ENCODE measurements at regions not wholly inside any gene's neighbourhood (a gene's known extent, or its start where the extent isn't known, plus 50 kb on each side); places are given as distances from the start of the nearest gene placed in this dataset.

DNA sequence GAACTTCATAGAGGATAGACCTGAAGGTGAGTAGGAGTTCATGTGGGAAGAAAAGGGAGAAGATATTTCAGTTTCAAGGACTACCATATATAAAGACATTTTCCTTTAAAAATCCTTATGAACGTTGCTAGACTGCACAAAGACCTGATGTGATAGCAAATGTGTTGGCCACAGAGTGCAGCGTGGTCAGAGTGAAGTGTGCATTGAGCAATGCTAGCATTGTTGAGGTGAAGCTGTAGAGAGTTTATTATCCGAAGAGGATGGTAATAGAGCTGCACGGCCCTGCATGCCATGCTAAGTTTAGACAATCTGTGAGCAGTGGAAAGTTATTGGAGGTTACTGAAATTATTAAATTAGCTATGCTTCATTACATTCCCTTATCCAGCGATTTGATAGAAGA is 413.0 kb downstream of the CCDC91 start:
- ATAC-seq, result no peak
- intact Hi-C loops (cut with micrococcal nuclease; ENCODE audit: unreplicated experiment), result no loop called here
- no peaks in the 10 kb centered on the region for H3K79me2 ChIP-seq (ENCODE audit: control insufficient read depth, insufficient read depth, low read length)
- in situ Hi-C loops (cut with MboI), result no loop called here
- ChIA-PET CTCF (no interaction called here), RAD21 (ENCODE audit: unreplicated experiment) (no interaction called here), POLR2A (no interaction called here), SMC1A (ENCODE audit: uncharacterized antibody, unreplicated experiment) (no interaction called here)
- no peak overlapping the region for H2AFZ ChIP-seq (ENCODE audit: control insufficient read depth, low read depth, low read length)
- DNase-seq (ENCODE audit: low read depth, low spot score), result no peak
- 38% methylated on average over 5 of the region's 5 CpGs for WGBS (ENCODE audit: insufficient coverage, insufficient replicate concordance, low lambda C conversion rate, missing lambda C conversion rate)
- no peak overlapping the region for H3K9ac ChIP-seq (ENCODE audit: control insufficient read depth, insufficient read depth, low read length)
- FAIRE-seq, result no peak
- no peak overlapping the region for H3K4me2 ChIP-seq (ENCODE audit: control insufficient read depth, insufficient read depth)
- H3K9me3 ChIP-seq (replicated peaks; ENCODE audit: control insufficient read depth, insufficient read depth, low read length), result no peaks in the 10 kb centered on the region
- H3K36me3 ChIP-seq (ENCODE audit: control insufficient read depth in 2 of 2, insufficient read depth in 2 of 2, low read length in 1 of 2), result no peaks in the 10 kb centered on the region
- TF ChIP-seq, protein P1, sequence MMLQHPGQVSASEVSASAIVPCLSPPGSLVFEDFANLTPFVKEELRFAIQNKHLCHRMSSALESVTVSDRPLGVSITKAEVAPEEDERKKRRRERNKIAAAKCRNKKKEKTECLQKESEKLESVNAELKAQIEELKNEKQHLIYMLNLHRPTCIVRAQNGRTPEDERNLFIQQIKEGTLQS (IDR thresholded peaks at IDR 0.05; ENCODE audit: borderline replicate concordance, extremely low read depth, low read depth, low read length), result no peak
- TF ChIP-seq SUZ12 (IDR thresholded peaks at IDR 0.05; ENCODE audit: unreplicated experiment) (no peak), TBL1XR1 (IDR thresholded peaks at IDR 0.05; ENCODE audit: low read depth, low read length) (no peak), LARP7 (IDR thresholded peaks at IDR 0.05) (no peak), BCL11A (IDR thresholded peaks at IDR 0.05; ENCODE audit: low read depth, low read length) (no peak), MTA3 (IDR thresholded peaks at IDR 0.05; ENCODE audit: borderline replicate concordance, low read length) (no peak), ZNF217 (IDR thresholded peaks at IDR 0.05) (no peak), MYB (IDR thresholded peaks at IDR 0.05; ENCODE audit: borderline replicate concordance, low read depth, low read length) (no peak), HDGF (IDR thresholded peaks at IDR 0.05) (no peak)
- TF ChIP-seq, protein P2, sequence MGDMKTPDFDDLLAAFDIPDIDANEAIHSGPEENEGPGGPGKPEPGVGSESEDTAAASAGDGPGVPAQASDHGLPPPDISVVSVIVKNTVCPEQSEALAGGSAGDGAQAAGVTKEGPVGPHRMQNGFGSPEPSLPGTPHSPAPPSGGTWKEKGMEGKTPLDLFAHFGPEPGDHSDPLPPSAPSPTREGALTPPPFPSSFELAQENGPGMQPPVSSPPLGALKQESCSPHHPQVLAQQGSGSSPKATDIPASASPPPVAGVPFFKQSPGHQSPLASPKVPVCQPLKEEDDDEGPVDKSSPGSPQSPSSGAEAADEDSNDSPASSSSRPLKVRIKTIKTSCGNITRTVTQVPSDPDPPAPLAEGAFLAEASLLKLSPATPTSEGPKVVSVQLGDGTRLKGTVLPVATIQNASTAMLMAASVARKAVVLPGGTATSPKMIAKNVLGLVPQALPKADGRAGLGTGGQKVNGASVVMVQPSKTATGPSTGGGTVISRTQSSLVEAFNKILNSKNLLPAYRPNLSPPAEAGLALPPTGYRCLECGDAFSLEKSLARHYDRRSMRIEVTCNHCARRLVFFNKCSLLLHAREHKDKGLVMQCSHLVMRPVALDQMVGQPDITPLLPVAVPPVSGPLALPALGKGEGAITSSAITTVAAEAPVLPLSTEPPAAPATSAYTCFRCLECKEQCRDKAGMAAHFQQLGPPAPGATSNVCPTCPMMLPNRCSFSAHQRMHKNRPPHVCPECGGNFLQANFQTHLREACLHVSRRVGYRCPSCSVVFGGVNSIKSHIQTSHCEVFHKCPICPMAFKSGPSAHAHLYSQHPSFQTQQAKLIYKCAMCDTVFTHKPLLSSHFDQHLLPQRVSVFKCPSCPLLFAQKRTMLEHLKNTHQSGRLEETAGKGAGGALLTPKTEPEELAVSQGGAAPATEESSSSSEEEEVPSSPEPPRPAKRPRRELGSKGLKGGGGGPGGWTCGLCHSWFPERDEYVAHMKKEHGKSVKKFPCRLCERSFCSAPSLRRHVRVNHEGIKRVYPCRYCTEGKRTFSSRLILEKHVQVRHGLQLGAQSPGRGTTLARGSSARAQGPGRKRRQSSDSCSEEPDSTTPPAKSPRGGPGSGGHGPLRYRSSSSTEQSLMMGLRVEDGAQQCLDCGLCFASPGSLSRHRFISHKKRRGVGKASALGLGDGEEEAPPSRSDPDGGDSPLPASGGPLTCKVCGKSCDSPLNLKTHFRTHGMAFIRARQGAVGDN (IDR thresholded peaks at IDR 0.05), result no peak
- TF ChIP-seq, protein P3, sequence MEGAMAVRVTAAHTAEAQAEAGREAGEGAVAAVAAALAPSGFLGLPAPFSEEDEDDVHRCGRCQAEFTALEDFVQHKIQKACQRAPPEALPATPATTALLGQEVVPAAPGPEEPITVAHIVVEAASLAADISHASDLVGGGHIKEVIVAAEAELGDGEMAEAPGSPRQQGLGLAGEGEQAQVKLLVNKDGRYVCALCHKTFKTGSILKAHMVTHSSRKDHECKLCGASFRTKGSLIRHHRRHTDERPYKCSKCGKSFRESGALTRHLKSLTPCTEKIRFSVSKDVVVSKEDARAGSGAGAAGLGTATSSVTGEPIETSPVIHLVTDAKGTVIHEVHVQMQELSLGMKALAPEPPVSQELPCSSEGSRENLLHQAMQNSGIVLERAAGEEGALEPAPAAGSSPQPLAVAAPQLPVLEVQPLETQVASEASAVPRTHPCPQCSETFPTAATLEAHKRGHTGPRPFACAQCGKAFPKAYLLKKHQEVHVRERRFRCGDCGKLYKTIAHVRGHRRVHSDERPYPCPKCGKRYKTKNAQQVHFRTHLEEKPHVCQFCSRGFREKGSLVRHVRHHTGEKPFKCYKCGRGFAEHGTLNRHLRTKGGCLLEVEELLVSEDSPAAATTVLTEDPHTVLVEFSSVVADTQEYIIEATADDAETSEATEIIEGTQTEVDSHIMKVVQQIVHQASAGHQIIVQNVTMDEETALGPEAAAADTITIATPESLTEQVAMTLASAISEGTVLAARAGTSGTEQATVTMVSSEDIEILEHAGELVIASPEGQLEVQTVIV (IDR thresholded peaks at IDR 0.05; ENCODE audit: borderline replicate concordance, partially characterized antibody), result no peak
- H3K27ac ChIP-seq (ENCODE audit: control insufficient read depth, insufficient read depth), result no peak overlapping the region
- no peaks in the 10 kb centered on the region for H4K20me1 ChIP-seq (ENCODE audit: control insufficient read depth, insufficient read depth)
- H3K4me3 ChIP-seq, result no peak overlapping the region
- no TSS peak for BruUV-seq (replicated peaks)
- H3K4me1 ChIP-seq (ENCODE audit: control insufficient read depth, insufficient read depth, low read length), result no peaks in the 10 kb centered on the region
- H3K27me3 ChIP-seq (replicated peaks in 1 of 2; ENCODE audit: control insufficient read depth in 2 of 2, insufficient read depth in 2 of 2, low read length in 1 of 2), result no peaks in the 10 kb centered on the region
